ENCODE measurements at regions not wholly inside any gene's neighbourhood (a gene's known extent, or its start where the extent isn't known, plus 50 kb on each side); places are given as distances from the start of the nearest gene placed in this dataset.
"Not testable (repeated sequence)": the region's sequence is repeated elsewhere in the genome, so short reads cannot be mapped to it uniquely, and the experiment has no call there.

- Histone ChIP-seq H3K79me2 (ENCODE audit: control insufficient read depth, insufficient read depth, low read length) (no peaks in the 10 kb centered on the region), H3K27me3 (ENCODE audit: insufficient read depth, low read length, poor library complexity) (no peaks in the 10 kb centered on the region), H3K18ac (ENCODE audit: low read length) (no peak overlapping the region), H2AK5ac (ENCODE audit: low read length) (no peak overlapping the region), H3K4me2 (ENCODE audit: low read length) (no peak overlapping the region), H3K4me3 (ENCODE audit: low read length) (no peak overlapping the region), H2BK120ac (ENCODE audit: low read depth, low read length) (no peak overlapping the region), H3K79me1 (ENCODE audit: low read length) (no peaks in the 10 kb centered on the region), H4K5ac (ENCODE audit: low read length) (no peak overlapping the region), H3K4ac (ENCODE audit: low read depth, low read length) (no peak overlapping the region), H2BK5ac (ENCODE audit: low read length) (no peak overlapping the region), H3K4me1 (ENCODE audit: control insufficient read depth, low read depth, low read length) (no peaks in the 10 kb centered on the region), H3K23ac (ENCODE audit: low read length) (no peak overlapping the region), H2BK15ac (replicated peaks; ENCODE audit: low read depth) (no peak overlapping the region), H3K9ac (ENCODE audit: low read length) (no peak overlapping the region), H3K27ac (ENCODE audit: low read depth, low read length) (no peak overlapping the region), H4K8ac (ENCODE audit: low read depth, low read length) (no peak overlapping the region), H3K36me3 (ENCODE audit: control insufficient read depth, insufficient read depth, low read length) (no peaks in the 10 kb centered on the region), H3K56ac (ENCODE audit: low read length) (no peak overlapping the region)
- no peak for DNase-seq
- no CpG with 5 or more reads among the region's 1 CpG for WGBS (ENCODE audit: extremely low coverage, insufficient coverage, low lambda C conversion rate)
Observed at GRCh38 chr11:22536071-22536470, 89.6 kb downstream of the FANCF start.

- H3K18ac ChIP-seq (ENCODE audit: low read length): peak overlapping the region; percentile 80
- peak overlapping the region; percentile 2 for H3K4me3 ChIP-seq (ENCODE audit: low read length)
- not testable (repeated sequence) for H4K5ac ChIP-seq (ENCODE audit: low read length); H2AK5ac ChIP-seq (ENCODE audit: low read length); H3K36me3 ChIP-seq (ENCODE audit: control insufficient read depth, insufficient read depth, low read length); H2BK5ac ChIP-seq (ENCODE audit: low read length); H2BK15ac ChIP-seq (replicated peaks; ENCODE audit: low read depth); H3K27me3 ChIP-seq (ENCODE audit: insufficient read depth, low read length, poor library complexity); H3K4me1 ChIP-seq (ENCODE audit: control insufficient read depth, low read depth, low read length); H3K4ac ChIP-seq (ENCODE audit: low read depth, low read length); H3K4me2 ChIP-seq (ENCODE audit: low read length); H3K79me2 ChIP-seq (ENCODE audit: control insufficient read depth, insufficient read depth, low read length); H4K8ac ChIP-seq (ENCODE audit: low read depth, low read length); H3K79me1 ChIP-seq (ENCODE audit: low read length); H3K27ac ChIP-seq (ENCODE audit: low read depth, low read length); H2BK120ac ChIP-seq (ENCODE audit: low read depth, low read length); H3K23ac ChIP-seq (ENCODE audit: low read length)
- H3K56ac ChIP-seq (ENCODE audit: low read length): peak overlapping the region; percentile 81
- DNase-seq: peak; percentile 78
- no CpG with 5 or more reads among the region's 28 CpGs for WGBS (ENCODE audit: extremely low coverage, insufficient coverage, low lambda C conversion rate)
- peak overlapping the region; percentile 36 for H3K9ac ChIP-seq (ENCODE audit: low read length)
Observed at GRCh38 chr11:22528612-22529429, 96.8 kb downstream of the FANCF start.

- H3K4ac ChIP-seq (ENCODE audit: low read depth, low read length): no peak overlapping the region
- no peak overlapping the region for H3K4me2 ChIP-seq (ENCODE audit: low read length)
- no peak overlapping the region for H3K18ac ChIP-seq (ENCODE audit: low read length)
- H2AK5ac ChIP-seq (ENCODE audit: low read length): no peak overlapping the region
- no peak overlapping the region for H3K4me3 ChIP-seq (ENCODE audit: low read length)
- H3K56ac ChIP-seq (ENCODE audit: low read length): no peak overlapping the region
- no peak overlapping the region for H2BK5ac ChIP-seq (ENCODE audit: low read length)
- H3K27ac ChIP-seq (ENCODE audit: low read depth, low read length): no peak overlapping the region
- WGBS (ENCODE audit: extremely low coverage, insufficient coverage, low lambda C conversion rate): no CpG with 5 or more reads among the region's 2 CpGs
- no peaks in the 10 kb centered on the region for H3K79me1 ChIP-seq (ENCODE audit: low read length)
- H3K23ac ChIP-seq (ENCODE audit: low read length): no peak overlapping the region
- H2BK15ac ChIP-seq (replicated peaks; ENCODE audit: low read depth): no peak overlapping the region
- no peak overlapping the region for H4K5ac ChIP-seq (ENCODE audit: low read length)
- no peaks in the 10 kb centered on the region for H3K4me1 ChIP-seq (ENCODE audit: control insufficient read depth, low read depth, low read length)
- no peaks in the 10 kb centered on the region for H3K27me3 ChIP-seq (ENCODE audit: insufficient read depth, low read length, poor library complexity)
- no peak overlapping the region for H3K9ac ChIP-seq (ENCODE audit: low read length)
- no peak overlapping the region for H4K8ac ChIP-seq (ENCODE audit: low read depth, low read length)
- H3K36me3 ChIP-seq (ENCODE audit: control insufficient read depth, insufficient read depth, low read length): no peaks in the 10 kb centered on the region
- no peaks in the 10 kb centered on the region for H3K79me2 ChIP-seq (ENCODE audit: control insufficient read depth, insufficient read depth, low read length)
- H2BK120ac ChIP-seq (ENCODE audit: low read depth, low read length): no peak overlapping the region
- DNase-seq: no peak
Observed at GRCh38 chr11:22522225-22522624, 103.4 kb downstream of the FANCF start.

- no peak overlapping the region for H3K4me2 ChIP-seq (ENCODE audit: low read length)
- no peaks in the 10 kb centered on the region for H3K27me3 ChIP-seq (ENCODE audit: insufficient read depth, low read length, poor library complexity)
- H3K23ac ChIP-seq (ENCODE audit: low read length): no peak overlapping the region
- peak; percentile 22 for DNase-seq
- WGBS (ENCODE audit: extremely low coverage, insufficient coverage, low lambda C conversion rate): no CpG with 5 or more reads among the region's 2 CpGs
- no peak overlapping the region for H3K27ac ChIP-seq (ENCODE audit: low read depth, low read length)
- no peaks in the 10 kb centered on the region for H3K79me2 ChIP-seq (ENCODE audit: control insufficient read depth, insufficient read depth, low read length)
- H2BK15ac ChIP-seq (replicated peaks; ENCODE audit: low read depth): no peak overlapping the region
- no peak overlapping the region for H2BK5ac ChIP-seq (ENCODE audit: low read length)
- no peak overlapping the region for H4K8ac ChIP-seq (ENCODE audit: low read depth, low read length)
- H3K4me3 ChIP-seq (ENCODE audit: low read length): no peak overlapping the region
- H3K18ac ChIP-seq (ENCODE audit: low read length): no peak overlapping the region
- H3K4me1 ChIP-seq (ENCODE audit: control insufficient read depth, low read depth, low read length): no peaks in the 10 kb centered on the region
- H4K5ac ChIP-seq (ENCODE audit: low read length): no peak overlapping the region
- no peaks in the 10 kb centered on the region for H3K79me1 ChIP-seq (ENCODE audit: low read length)
- H3K56ac ChIP-seq (ENCODE audit: low read length): no peak overlapping the region
- no peaks in the 10 kb centered on the region for H3K36me3 ChIP-seq (ENCODE audit: control insufficient read depth, insufficient read depth, low read length)
- no peak overlapping the region for H2AK5ac ChIP-seq (ENCODE audit: low read length)
- no peak overlapping the region for H3K9ac ChIP-seq (ENCODE audit: low read length)
- H2BK120ac ChIP-seq (ENCODE audit: low read depth, low read length): no peak overlapping the region
- H3K4ac ChIP-seq (ENCODE audit: low read depth, low read length): no peak overlapping the region
Observed at GRCh38 chr11:22521226-22521625, 104.4 kb downstream of the FANCF start.

GRCh38 chr11:22520521-22520920 lies 105.1 kb downstream of the FANCF start:
- no peaks in the 10 kb centered on the region for H3K79me2 ChIP-seq (ENCODE audit: control insufficient read depth, insufficient read depth, low read length)

GRCh38 chr11:22518344-22518743 lies 107.3 kb downstream of the FANCF start:
- H3K18ac ChIP-seq (ENCODE audit: low read length); H2BK120ac ChIP-seq (ENCODE audit: low read depth, low read length); H4K5ac ChIP-seq (ENCODE audit: low read length); H3K79me1 ChIP-seq (ENCODE audit: low read length); H3K4me2 ChIP-seq (ENCODE audit: low read length); H4K8ac ChIP-seq (ENCODE audit: low read depth, low read length); H2BK15ac ChIP-seq (replicated peaks; ENCODE audit: low read depth); H2AK5ac ChIP-seq (ENCODE audit: low read length); DNase-seq; H3K23ac ChIP-seq (ENCODE audit: low read length); H3K36me3 ChIP-seq (ENCODE audit: control insufficient read depth, insufficient read depth, low read length); H3K4me1 ChIP-seq (ENCODE audit: control insufficient read depth, low read depth, low read length); H2BK5ac ChIP-seq (ENCODE audit: low read length); H3K4ac ChIP-seq (ENCODE audit: low read depth, low read length); H3K56ac ChIP-seq (ENCODE audit: low read length); H3K4me3 ChIP-seq (ENCODE audit: low read length); H3K79me2 ChIP-seq (ENCODE audit: control insufficient read depth, insufficient read depth, low read length); H3K9ac ChIP-seq (ENCODE audit: low read length); H3K27ac ChIP-seq (ENCODE audit: low read depth, low read length); H3K27me3 ChIP-seq (ENCODE audit: insufficient read depth, low read length, poor library complexity): not testable (repeated sequence)
- no CpG with 5 or more reads among the region's 2 CpGs for WGBS (ENCODE audit: extremely low coverage, insufficient coverage, low lambda C conversion rate)

More at GRCh38 chr11:22520521-22520920, 105.1 kb downstream of the FANCF start:
- no peak overlapping the region for H3K27ac ChIP-seq (ENCODE audit: low read depth, low read length)
- no peak overlapping the region for H3K18ac ChIP-seq (ENCODE audit: low read length)
- H2BK120ac ChIP-seq (ENCODE audit: low read depth, low read length): no peak overlapping the region
- H3K79me1 ChIP-seq (ENCODE audit: low read length): no peaks in the 10 kb centered on the region
- H2BK5ac ChIP-seq (ENCODE audit: low read length): no peak overlapping the region
- no peak overlapping the region for H3K4me3 ChIP-seq (ENCODE audit: low read length)
- no peak overlapping the region for H3K9ac ChIP-seq (ENCODE audit: low read length)
- H3K23ac ChIP-seq (ENCODE audit: low read length): no peak overlapping the region
- H3K4me2 ChIP-seq (ENCODE audit: low read length): no peak overlapping the region
- H3K4me1 ChIP-seq (ENCODE audit: control insufficient read depth, low read depth, low read length): no peaks in the 10 kb centered on the region
- no peaks in the 10 kb centered on the region for H3K27me3 ChIP-seq (ENCODE audit: insufficient read depth, low read length, poor library complexity)
- no peak overlapping the region for H3K4ac ChIP-seq (ENCODE audit: low read depth, low read length)
- no peak overlapping the region for H3K56ac ChIP-seq (ENCODE audit: low read length)
- H4K8ac ChIP-seq (ENCODE audit: low read depth, low read length): no peak overlapping the region
- H2AK5ac ChIP-seq (ENCODE audit: low read length): no peak overlapping the region
- no peaks in the 10 kb centered on the region for H3K36me3 ChIP-seq (ENCODE audit: control insufficient read depth, insufficient read depth, low read length)
- DNase-seq: no peak
- H2BK15ac ChIP-seq (replicated peaks; ENCODE audit: low read depth): no peak overlapping the region
- no peak overlapping the region for H4K5ac ChIP-seq (ENCODE audit: low read length)
